IPS-20b (cell line): ENCODE measurements at regions not wholly inside any gene's neighbourhood (a gene's known extent, or its start where the extent isn't known, plus 50 kb on each side); places are given as distances from the start of the nearest gene placed in this dataset.

Source experiments
- H3K27ac ChIP-seq: one replicate; pipeline ENCODE4 v1.5.1; 2013; ENCODE audit warnings: low read length
- H3K27me3 ChIP-seq: 2 replicates; pipeline ENCODE4 v1.6.1; 2013; ENCODE audit warnings: mild to moderate bottlenecking, low read length, inconsistent platforms; ENCODE audit not compliant: insufficient read depth
- H3K36me3 ChIP-seq: 2 replicates; pipeline ENCODE4 v1.6.1; 2013; ENCODE audit warnings: low read depth, mild to moderate bottlenecking, inconsistent platforms, low read length, moderate library complexity; ENCODE audit not compliant: insufficient read depth
- H3K4me1 ChIP-seq: 2 replicates; pipeline ENCODE4 v1.6.1; 2013; ENCODE audit warnings: mild to moderate bottlenecking, control low read depth, inconsistent platforms, low read length, moderate library complexity; ENCODE audit not compliant: insufficient read depth
- H3K4me3 ChIP-seq: 2 replicates; pipeline ENCODE4 v1.5.1; 2013; ENCODE audit warnings: mild to moderate bottlenecking, low read length, inconsistent platforms
- H3K9ac ChIP-seq: 2 replicates; pipeline ENCODE4 v1.6.1; 2013; ENCODE audit warnings: low read depth, mild to moderate bottlenecking, inconsistent platforms, low read length, moderate library complexity
- H3K9me3 ChIP-seq: 2 replicates; pipeline ENCODE4 v1.6.1; 2013; ENCODE audit warnings: mild to moderate bottlenecking, low read depth, low read length, inconsistent platforms; ENCODE audit not compliant: insufficient read depth

GRCh38 chr2:161028581-161028980, 131.6 kb upstream of the TANK start:
- no peaks in the 10 kb centered on the region for H3K27me3 ChIP-seq
- no peaks in the 10 kb centered on the region for H3K9me3 ChIP-seq
- H3K4me1 ChIP-seq = no peaks in the 10 kb centered on the region
- H3K27ac ChIP-seq = no peak overlapping the region
- H3K36me3 ChIP-seq = no peaks in the 10 kb centered on the region
- no peak overlapping the region for H3K4me3 ChIP-seq
- no peak overlapping the region for H3K9ac ChIP-seq

GRCh38 chr2:161029321-161029720, 130.9 kb upstream of the TANK start:
- Histone ChIP-seq H3K27ac (no peak overlapping the region), H3K4me1 (no peaks in the 10 kb centered on the region), H3K4me3 (no peak overlapping the region), H3K36me3 (no peaks in the 10 kb centered on the region), H3K9ac (no peak overlapping the region), H3K9me3 (no peaks in the 10 kb centered on the region), H3K27me3 (no peaks in the 10 kb centered on the region)

GRCh38 chr2:161030260-161031063, 129.8 kb upstream of the TANK start:
- Histone ChIP-seq H3K9me3 (no peaks in the 10 kb centered on the region), H3K4me3 (no peak overlapping the region), H3K9ac (no peak overlapping the region), H3K27ac (no peak overlapping the region), H3K27me3 (no peaks in the 10 kb centered on the region), H3K36me3 (no peaks in the 10 kb centered on the region), H3K4me1 (no peaks in the 10 kb centered on the region)

GRCh38 chr2:161031511-161031910, 128.7 kb upstream of the TANK start:
- no peaks in the 10 kb centered on the region for H3K27me3 ChIP-seq
- no peaks in the 10 kb centered on the region for H3K9me3 ChIP-seq
- no peaks in the 10 kb centered on the region for H3K36me3 ChIP-seq
- no peaks in the 10 kb centered on the region for H3K4me1 ChIP-seq
- H3K27ac ChIP-seq = no peak overlapping the region
- H3K9ac ChIP-seq = no peak overlapping the region
- no peak overlapping the region for H3K4me3 ChIP-seq

GRCh38 chr2:161032635-161033034, 127.6 kb upstream of the TANK start:
- no peaks in the 10 kb centered on the region for H3K36me3 ChIP-seq
- H3K4me3 ChIP-seq = no peak overlapping the region
- no peak overlapping the region for H3K9ac ChIP-seq
- no peak overlapping the region for H3K27ac ChIP-seq
- no peaks in the 10 kb centered on the region for H3K27me3 ChIP-seq
- no peaks in the 10 kb centered on the region for H3K4me1 ChIP-seq
- no peaks in the 10 kb centered on the region for H3K9me3 ChIP-seq

- no peaks in the 10 kb centered on the region for H3K27me3 ChIP-seq
- H3K9me3 ChIP-seq = no peaks in the 10 kb centered on the region
- no peaks in the 10 kb centered on the region for H3K36me3 ChIP-seq
- H3K4me1 ChIP-seq = no peaks in the 10 kb centered on the region
- no peak overlapping the region for H3K4me3 ChIP-seq
- no peak overlapping the region for H3K9ac ChIP-seq
- no peak overlapping the region for H3K27ac ChIP-seq
Observed at GRCh38 chr2:161033059-161033660, 127.1 kb upstream of the TANK start.

GRCh38 chr2:161036926-161037325, 123.3 kb upstream of the TANK start:
- Histone ChIP-seq H3K27ac (no peak overlapping the region), H3K27me3 (no peaks in the 10 kb centered on the region), H3K36me3 (no peaks in the 10 kb centered on the region), H3K4me3 (no peak overlapping the region), H3K9ac (no peak overlapping the region), H3K4me1 (no peaks in the 10 kb centered on the region), H3K9me3 (no peaks in the 10 kb centered on the region)

GRCh38 chr2:161039071-161039470, 121.2 kb upstream of the TANK start:
- no peaks in the 10 kb centered on the region for H3K36me3 ChIP-seq
- no peak overlapping the region for H3K27ac ChIP-seq
- H3K4me3 ChIP-seq = no peak overlapping the region
- no peaks in the 10 kb centered on the region for H3K9me3 ChIP-seq
- no peaks in the 10 kb centered on the region for H3K4me1 ChIP-seq
- H3K27me3 ChIP-seq = no peaks in the 10 kb centered on the region
- no peak overlapping the region for H3K9ac ChIP-seq

GRCh38 chr2:161041356-161041755, 118.9 kb upstream of the TANK start:
- H3K36me3 ChIP-seq = no peaks in the 10 kb centered on the region
- no peak overlapping the region for H3K27ac ChIP-seq
- H3K4me3 ChIP-seq = no peak overlapping the region

GRCh38 chr2:161042990-161043625, 117.1 kb upstream of the TANK start:
- H3K9ac ChIP-seq = no peak overlapping the region

More at GRCh38 chr2:161041356-161041755, 118.9 kb upstream of the TANK start:
- Histone ChIP-seq H3K4me1 (no peaks in the 10 kb centered on the region), H3K27me3 (no peaks in the 10 kb centered on the region), H3K9ac (no peak overlapping the region), H3K9me3 (no peaks in the 10 kb centered on the region)

GRCh38 chr2:161044095-161044865, 115.9 kb upstream of the TANK start:
- no peak overlapping the region for H3K4me3 ChIP-seq
- no peaks in the 10 kb centered on the region for H3K9me3 ChIP-seq
- H3K9ac ChIP-seq = no peak overlapping the region
- no peak overlapping the region for H3K27ac ChIP-seq
- H3K4me1 ChIP-seq = peaks cover 14% of the 10 kb centered on the region
- H3K27me3 ChIP-seq = no peaks in the 10 kb centered on the region
- no peaks in the 10 kb centered on the region for H3K36me3 ChIP-seq

More at GRCh38 chr2:161042990-161043625, 117.1 kb upstream of the TANK start:
- no peaks in the 10 kb centered on the region for H3K9me3 ChIP-seq
- no peaks in the 10 kb centered on the region for H3K36me3 ChIP-seq
- peaks cover 5% of the 10 kb centered on the region for H3K4me1 ChIP-seq
- no peak overlapping the region for H3K27ac ChIP-seq
- H3K27me3 ChIP-seq = no peaks in the 10 kb centered on the region
- no peak overlapping the region for H3K4me3 ChIP-seq
